NOMO-1 treated with DMSO at 0.1 percent for 48 hours (cell line): ENCODE measurements at regions not wholly inside any gene's neighbourhood (a gene's known extent, or its start where the extent isn't known, plus 50 kb on each side); places are given as distances from the start of the nearest gene placed in this dataset.

ENCODE experiments used
- DNase-seq: peaks from one replicate; lab custom pipeline; 2025; ENCODE audit not compliant: unreplicated experiment; lab: John Stamatoyannopoulos, UW

DNA sequence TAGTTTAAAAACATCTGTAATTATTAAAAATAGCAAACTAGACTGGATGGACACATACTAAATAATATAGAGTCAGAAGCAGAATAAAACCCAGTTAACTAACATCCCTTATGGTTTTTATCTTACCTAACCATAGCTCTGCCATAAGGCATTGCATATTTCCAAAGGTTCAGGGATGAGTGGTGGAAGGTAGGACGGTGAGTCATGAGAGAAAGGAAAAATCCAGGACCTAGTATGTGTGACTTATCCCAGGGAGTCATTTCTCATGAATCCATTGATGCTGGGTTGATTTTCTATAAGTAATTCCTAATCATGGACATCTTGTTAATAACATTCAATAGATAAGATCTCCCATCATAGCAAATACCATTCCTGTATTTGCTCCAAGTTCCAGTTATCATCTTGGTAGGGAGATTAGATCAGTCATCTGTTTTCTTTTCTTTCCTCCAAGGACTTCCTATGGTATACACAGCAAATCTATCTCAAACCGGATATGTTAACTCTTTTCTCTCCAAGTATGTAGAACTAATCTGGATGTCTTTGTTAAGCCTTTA lies 490.7 kb upstream of the B3GALT2 start:
- DNase-seq, result no peak

DNA sequence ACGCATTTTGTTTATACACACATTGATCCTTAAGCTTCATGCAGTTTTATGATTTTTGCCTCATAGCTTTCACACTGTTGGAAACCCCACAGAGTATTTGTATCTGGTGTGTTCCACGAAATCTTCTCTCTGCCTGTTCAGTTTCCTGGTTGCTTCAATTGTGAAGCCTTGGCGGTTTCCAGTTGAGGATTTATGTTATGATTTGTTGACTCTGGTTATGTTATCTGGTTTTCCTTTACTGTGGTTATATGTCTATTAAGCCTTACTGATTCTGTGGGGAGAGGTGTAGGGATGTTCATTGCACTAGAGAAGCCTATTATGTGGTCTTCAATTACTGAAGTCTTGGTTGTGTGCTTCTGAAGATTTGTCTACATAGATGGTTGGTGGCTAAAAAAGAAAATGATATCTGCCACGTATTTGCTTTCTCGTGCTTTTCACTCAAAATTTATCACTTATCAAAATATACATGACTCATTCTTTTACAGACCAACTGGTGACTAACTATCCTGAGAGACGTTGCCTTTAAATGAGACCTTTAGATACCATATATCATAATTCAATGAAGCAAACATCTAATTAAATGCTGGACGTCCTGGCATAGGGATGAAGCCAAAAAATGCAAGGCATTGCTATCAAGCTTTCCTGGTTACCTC lies 488.0 kb upstream of the B3GALT2 start:
- no peak for DNase-seq

DNA sequence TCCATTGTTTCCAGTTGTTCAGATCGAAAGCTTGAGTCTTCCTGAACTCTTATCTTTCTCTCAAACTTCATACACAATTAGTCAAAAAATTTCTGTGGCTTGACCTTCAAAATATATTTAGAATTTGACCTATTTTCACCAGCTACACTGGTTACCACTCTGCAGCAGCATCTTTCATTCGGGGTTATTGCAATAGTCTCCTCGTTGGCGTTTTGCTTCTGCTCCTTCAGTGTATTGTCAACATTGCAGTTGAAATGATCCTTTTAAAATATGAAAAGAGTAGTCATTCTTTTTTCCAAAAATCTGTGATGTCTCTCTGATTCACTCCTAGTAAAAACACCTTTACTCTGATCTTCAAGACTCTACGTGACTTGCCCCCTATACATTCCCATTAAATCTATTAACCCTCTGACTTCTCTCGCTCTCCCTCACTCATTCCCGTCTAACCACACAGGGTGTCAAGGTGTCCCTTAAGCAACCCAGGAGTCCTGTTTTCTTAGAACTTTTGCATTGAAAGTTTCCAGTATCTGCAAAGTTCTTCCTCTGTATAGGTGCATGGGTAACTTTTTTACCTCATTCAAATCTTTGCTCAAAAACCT lies 480.2 kb upstream of the B3GALT2 start:
- DNase-seq, result no peak

DNA sequence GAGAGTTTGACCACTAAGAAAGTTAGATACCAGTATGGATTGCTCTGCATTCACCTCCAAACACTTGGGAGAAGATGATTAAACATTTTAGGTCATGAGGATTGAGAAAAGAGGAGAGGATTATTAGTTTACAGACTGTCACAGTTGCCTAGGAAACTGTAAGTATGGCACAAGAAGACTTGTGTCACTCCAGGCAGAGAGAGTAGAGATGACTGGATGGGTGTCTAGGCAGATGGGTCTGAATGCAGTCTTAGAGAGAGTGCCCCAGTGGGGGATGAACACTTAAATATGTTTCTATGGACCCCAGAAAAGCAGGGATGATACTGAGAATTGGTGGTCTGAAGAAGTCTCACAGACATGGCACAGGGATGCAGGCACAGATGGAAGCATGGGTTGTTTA lies 477.6 kb upstream of the B3GALT2 start:
- DNase-seq, result no peak

DNA sequence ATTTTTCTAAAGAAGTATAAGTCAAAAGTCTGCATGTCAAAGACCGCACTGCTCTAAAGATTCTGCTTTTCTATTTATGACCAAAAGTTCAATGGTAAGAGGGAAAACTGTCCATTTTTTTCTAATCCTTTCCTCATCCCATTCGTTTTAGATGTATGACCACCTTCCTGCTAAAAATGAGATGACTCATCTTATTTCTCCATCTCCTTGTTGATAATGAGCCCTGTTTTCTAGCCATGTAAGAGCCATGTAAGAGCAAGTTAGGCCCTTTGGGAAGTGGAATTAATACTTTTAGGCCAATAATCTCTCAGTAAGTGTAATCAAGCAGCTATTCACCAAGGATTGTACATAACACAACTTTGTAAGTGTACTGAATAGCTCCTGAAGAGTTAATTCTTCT lies 475.6 kb upstream of the B3GALT2 start:
- DNase-seq, result no peak

DNA sequence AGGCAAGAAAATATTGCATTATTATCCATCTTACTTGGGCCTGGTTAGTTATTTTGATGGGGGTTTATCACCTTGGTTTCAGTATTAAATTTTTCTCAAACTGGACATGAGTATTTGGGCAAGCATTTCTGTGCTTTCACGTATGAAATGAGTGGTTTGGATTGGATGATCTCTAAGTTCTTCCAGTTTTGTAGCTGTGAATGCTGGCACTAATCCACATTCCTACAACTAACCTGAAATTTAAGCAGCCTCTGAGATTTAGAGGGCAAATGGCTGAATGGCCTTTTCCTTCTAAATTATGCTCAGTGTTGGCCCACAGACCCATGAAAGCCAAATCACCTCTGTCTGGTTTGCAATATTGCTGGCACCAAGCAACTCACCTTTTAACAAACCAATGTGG lies 475.0 kb upstream of the B3GALT2 start:
- DNase-seq, result no peak

DNA sequence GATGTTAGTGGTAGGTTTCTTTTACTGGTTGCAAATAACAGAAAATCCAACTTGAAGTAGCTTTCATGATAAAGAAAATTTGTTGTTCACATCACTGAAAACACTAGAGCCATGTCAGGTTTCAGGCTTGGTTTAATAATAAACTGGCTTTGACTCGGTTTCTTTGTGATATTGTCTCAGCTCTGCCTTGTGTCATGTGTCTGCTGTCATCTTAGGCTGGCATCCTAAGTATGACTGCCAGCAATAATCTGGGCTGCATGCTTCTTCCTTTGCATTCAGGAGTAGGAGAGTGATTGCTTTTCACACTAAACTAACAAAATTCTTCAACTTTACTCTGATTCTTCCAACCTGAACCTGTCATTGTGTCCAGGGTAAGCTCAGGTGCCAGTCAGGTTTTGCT lies 474.0 kb upstream of the B3GALT2 start:
- DNase-seq, result no peak

DNA sequence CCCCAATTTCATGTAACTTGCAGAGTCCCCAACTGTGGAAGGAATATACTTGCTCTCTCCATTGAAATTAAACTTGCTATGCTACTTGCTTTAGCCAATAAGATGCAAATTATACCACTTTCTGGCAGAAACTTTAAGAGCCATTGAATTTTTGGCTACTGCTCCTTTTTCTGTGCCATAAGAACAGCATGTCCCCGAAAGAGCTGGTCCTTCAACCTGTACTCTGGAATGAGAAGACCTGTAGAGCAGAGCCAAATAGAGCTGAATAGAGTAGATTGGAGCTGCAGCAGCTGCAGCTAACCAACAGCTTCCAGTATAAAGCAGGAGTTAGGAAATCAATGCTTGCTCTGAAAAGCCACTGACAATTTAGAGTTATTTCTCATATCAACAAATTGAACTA lies 472.3 kb upstream of the B3GALT2 start:
- no peak for DNase-seq

DNA sequence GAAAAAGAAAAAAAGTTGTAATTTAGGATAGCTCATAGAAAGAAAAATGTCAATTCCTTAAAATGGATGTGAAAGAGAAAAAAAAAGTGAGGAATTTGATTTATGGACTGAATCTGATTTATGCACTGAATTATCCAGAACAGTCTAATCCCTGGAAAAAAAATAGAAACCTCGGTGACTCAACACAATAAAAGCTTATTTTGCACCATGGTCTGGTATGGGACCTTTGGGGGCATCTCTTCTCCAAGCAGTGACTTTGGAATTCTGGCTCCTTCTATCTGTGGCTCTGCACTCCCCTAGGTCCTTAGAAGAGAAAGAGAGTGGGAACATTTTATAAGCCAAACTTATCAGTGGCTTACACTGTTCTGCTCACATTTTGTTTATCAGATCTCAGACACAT lies 471.7 kb upstream of the B3GALT2 start:
- DNase-seq, result no peak

DNA sequence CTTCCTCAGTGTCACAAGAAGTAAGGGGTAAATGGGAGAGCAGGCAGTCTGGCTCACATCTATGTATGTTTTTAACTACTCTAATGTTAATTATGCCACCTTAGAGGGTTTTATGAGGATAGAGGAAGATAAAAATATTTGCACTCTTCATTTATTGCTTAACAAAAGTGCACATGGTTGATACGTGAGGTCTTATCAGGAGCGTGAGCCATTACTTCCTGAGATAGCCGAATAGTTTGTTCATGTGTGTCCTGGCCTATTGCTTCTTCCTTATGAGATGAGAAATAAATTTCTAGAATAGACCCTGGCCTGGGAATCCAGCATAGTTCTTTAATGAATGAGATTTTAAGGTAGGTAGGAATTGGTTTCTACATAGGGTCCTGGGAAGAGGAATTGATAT lies 471.1 kb upstream of the B3GALT2 start:
- DNase-seq, result no peak

DNA sequence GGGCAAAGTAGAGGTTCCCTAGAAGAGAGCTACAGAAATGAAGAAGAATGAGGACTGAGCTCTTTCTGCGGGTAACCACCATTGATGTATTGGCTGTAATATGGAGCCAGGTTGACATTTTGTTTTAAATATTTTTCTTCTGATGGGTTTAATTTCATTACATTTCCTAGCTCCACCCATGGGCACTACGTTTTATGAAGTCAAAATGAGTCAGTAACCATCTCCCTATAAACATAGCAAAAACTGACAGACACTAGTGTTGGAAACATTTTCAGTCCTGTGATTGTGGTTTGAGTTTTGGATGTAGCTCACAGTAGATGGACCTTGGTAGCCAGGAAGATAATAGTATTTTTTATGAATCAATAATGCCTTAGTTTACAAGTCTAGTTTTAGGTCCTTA lies 470.4 kb upstream of the B3GALT2 start:
- no peak for DNase-seq

DNA sequence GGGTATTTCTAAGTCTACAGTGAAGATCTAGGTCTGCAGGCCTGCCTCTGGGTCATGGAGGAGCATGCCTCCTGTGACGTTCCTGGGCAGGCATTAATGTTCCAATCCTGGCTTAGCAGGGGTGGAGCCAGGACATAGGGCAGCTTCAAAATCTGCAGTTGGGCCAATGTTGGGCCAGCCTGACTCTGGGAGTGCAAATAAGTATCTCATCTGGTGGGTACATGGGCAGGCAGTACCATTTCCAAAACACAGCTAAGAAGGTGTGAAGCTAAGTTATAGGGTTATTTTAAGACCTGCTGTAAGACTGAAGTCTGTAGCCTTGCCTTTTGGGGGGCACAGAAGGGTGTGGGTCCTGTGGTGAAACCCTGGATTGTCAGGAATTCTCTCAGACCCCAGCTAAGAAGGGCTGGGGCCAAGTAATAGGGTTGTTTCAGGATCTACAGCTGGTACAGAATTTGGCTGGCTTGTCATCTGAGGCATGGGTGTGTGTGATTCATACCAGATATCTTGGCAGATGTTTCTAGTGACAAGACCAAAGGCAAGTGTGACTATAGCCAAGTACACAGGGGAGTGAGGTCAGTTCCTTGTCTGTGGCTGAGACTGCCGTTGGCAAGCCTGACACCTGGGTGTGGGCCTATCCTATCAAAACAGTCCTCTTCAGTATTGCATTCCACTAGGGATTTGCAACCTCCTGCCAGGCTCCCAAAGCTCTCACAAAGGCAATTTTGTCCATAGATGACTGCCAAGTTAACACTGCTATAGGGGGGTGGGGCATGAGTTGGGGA lies 468.7 kb upstream of the B3GALT2 start:
- no peak for DNase-seq

DNA sequence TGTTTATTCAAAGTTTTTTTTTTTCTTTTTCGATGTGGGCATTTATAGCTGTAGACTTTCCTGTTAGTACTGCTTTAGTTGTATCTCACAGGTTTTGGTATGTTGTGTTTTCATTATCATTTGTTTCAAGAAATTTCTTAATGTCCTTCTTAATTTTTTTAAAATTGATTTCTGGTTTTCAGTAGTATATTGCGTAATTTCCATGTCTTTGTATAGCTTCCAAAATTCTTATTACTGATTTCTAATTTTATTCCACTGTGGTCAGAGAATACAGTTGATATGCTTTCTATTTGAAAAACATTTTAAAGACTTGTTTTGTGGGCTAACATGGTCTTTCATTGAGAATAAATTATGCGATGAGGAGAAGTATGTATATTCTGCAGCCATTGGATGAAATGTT lies 463.2 kb upstream of the B3GALT2 start:
- no peak for DNase-seq

DNA sequence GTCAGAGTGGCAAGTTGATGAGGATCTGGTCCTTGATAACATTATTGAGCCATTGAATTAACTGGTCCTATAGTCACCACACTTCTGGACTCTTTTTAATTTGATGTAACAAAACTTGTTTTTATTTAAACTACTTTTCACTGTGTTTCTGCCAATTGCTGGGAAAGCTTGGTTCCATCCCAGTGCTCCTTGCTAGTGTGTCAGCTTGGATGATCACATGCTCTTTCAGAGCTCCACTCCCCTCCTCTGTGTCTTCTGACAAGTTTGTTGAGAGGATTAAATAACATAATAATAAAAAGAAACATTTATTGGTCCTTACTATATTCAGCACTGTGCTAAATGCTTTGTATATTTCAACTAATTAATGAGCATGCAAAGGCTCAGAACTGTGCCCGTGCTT lies 448.5 kb upstream of the B3GALT2 start:
- DNase-seq, result no peak

DNA sequence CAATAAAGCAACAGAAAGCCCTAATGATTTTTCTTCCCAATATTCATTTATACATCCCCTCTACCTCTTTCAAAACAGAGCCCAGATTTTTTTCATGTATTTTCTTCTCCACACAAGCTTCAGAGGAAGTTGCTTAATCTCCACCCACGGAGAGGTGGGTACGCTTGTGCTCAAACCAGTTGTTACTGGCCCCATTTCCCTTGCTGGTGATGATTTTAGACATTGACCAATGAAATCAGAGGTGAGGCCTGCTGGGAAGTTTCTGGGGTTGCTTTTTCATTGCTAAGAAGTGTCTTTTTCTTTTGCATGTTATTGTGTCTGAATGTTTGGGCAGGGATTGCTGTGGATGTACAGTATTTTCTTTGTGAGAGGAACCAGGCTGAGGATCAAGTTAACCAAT lies 448.1 kb upstream of the B3GALT2 start:
- DNase-seq, result peak; percentile 9

DNA sequence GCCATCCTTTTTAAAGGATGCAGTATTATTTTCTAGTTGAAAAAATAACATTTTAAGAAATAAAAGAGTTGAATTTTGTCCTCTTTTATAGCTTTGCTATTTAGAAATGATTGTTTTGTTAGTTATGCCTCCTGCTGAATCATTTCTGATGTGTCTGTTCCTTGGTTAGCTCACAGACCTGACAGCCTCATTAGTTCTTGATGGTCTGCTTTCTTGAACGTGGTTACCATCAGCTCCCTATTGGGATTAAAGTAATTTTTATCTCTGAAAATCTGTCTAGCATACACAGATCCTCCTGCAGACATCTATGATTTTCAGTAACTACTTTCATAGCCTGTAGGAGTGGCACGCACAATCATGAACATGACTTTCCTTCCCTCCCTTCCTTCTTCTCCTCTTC lies 447.6 kb upstream of the B3GALT2 start:
- DNase-seq, result no peak

DNA sequence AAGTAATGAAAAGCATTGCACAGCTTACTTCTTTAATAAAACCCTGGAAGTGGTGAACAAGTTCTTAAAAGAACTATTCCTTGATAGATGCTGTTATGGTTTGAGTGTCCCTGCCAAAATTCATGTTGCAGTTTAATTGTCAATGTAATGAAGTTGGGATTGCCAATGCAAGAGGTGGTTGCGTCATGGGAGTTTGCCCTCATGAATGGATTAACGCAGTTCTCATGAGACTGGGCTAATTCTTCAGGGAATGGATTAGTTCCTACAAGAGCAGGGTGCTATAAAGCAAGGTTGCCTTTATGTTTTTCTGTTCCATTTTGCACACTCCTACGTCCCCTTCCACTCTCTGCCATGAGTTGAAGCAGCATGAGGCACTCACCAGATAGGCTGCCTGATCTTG lies 446.7 kb upstream of the B3GALT2 start:
- DNase-seq, result no peak

DNA sequence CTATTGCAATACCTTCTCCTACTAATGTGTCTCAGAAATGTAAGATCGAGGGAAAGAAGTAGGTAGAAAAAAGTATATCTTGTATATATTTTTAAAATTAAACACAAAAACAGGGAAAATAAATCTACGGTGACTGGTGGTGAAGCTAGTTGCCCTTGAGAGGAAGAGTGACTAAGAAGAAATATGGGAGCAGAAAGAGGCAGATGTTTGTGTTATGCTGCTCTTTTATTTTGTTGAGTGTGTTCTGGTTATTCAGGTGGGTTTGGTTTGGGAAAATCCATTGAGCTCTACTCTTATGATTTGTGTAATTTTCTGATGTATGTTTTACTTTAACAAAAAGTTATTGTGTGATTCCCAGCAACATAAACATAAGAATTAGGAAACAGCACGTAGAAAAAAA lies 444.9 kb upstream of the B3GALT2 start:
- DNase-seq, result no peak

DNA sequence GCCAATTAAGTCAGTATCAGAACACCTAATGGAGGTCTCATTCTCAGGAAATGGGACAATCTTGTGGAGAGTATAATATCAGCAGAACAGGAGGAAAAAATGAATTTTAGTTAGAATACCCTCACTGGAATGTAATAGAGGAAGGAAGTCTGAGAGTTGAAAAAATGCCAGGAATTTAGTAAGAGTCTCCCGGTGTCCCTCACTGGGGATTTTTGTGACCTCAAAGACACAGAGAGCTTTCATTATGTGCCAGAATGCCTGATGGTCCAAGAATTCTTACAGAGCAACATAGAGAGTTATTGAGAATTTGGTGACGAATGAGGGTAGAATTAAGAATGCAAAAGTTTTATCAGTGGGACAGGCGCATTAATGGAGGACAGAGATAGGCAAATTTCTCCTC lies 443.5 kb upstream of the B3GALT2 start:
- DNase-seq, result no peak

DNA sequence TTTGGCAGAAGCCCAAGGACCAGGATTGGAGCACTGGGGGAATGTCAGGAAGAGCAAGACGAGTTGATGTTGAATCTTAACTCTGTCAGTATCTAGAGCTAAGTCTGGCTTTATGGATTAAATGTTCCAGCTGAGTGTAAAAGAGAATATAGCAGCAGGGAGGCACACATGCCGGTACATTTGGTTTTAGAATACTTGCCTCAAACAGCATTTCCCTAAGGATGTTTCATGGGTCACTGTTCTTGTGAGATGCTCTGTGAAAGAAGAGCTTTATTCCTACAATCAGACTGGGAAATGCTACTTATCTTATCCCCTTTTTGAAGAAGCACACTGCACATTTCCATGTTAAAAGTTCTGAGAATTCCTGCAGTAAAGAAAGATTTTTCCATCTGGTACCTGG lies 440.3 kb upstream of the B3GALT2 start:
- DNase-seq, result no peak

DNA sequence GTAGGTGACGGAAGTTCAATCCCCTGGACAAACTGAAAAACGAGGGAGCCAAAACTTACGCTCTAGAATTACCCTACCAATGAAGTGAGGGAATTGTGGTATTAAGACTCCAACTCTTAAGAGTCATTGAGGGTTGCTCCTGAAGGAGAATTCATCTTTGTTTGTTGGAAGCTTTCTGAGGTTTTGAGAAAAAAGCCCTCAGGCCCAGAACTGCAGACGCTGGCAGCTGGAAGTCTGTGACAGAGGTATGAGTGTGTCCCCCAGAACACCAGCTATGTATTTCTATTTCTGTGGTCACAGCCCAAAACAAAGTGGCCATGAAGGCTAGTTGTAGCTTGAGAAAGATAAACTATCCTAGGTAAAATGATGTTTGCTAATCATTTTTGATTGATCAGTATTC lies 438.8 kb upstream of the B3GALT2 start:
- DNase-seq, result no peak

DNA sequence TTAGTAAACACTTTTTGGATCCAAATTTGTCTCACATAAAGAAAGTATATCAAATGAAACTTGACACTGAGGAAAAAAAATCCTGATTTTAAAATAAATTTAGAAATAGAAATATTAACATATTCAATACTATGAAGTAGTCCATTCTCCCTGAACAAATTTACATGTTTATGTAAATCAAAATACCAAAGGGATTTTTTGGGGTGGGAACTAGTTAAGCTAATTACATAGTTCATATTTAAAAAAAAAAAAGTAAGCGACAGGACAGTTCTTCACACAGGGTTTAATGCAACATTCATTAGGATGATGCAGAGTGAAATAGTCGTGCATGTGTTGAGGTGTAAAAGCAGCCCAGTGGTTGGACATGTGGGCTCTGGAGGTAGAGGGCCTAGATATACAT lies 433.5 kb upstream of the B3GALT2 start:
- no peak for DNase-seq
